HUES6 (cell line): ENCODE measurements at regions not wholly inside any gene's neighbourhood (a gene's known extent, or its start where the extent isn't known, plus 50 kb on each side); places are given as distances from the start of the nearest gene placed in this dataset.

Experiments used
- H3K27ac ChIP-seq: 2 replicates; pipeline ENCODE4 v1.7.0; 2013; ENCODE audit warnings: low read depth, mild to moderate bottlenecking, low read length, inconsistent platforms
- H3K27me3 ChIP-seq: 2 replicates; pipeline ENCODE4 v1.6.1; 2013; ENCODE audit warnings: low read length; ENCODE audit not compliant: control insufficient read depth, insufficient read depth
- H3K36me3 ChIP-seq: 2 replicates; pipeline ENCODE4 v1.6.1; 2013; ENCODE audit warnings: low read length; ENCODE audit not compliant: control insufficient read depth, insufficient read depth
- H3K4me1 ChIP-seq: 2 replicates; pipeline ENCODE4 v1.6.1; 2013; ENCODE audit warnings: low read length; ENCODE audit not compliant: control insufficient read depth, insufficient read depth
- H3K4me3 ChIP-seq: 2 replicates; pipeline ENCODE4 v1.5.1; 2013; ENCODE audit warnings: low read depth, low read length
- H3K9ac ChIP-seq: one replicate; pipeline ENCODE4 v1.6.1; 2013; ENCODE audit warnings: mild to moderate bottlenecking, low read length
- H3K9me3 ChIP-seq: 2 replicates; pipeline ENCODE4 v1.6.1; 2013; ENCODE audit warnings: low read depth, low read length; ENCODE audit not compliant: control insufficient read depth, insufficient read depth

- no peak overlapping the region for H3K27ac ChIP-seq
- H3K9me3 ChIP-seq = no peaks in the 10 kb centered on the region
- H3K4me1 ChIP-seq = no peaks in the 10 kb centered on the region
- H3K9ac ChIP-seq = no peak overlapping the region
- no peaks in the 10 kb centered on the region for H3K27me3 ChIP-seq
- H3K36me3 ChIP-seq = no peaks in the 10 kb centered on the region
- no peak overlapping the region for H3K4me3 ChIP-seq
These were observed 399.4 kb downstream of the C12orf75 start for GRCh38 chr12:105729926-105730325.

DNA sequence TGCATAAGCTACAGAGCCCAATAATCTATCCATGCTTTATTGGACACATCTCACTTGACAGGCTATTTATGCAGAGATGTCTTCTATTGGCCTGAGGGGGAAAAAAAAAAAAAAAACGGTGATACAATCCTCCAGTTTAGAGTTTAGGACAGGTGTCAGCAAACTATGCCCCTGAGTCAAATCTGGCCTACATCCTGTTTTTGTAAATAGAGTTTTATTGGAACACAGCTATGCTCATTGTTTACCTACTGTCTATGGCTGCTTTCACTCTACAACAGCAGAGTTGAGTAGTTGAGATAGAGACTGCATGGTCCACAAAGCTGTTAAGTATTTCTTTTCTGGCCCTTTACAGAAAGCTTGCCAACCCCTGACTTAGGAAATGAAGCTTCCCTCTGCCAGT, 403.1 kb downstream of the C12orf75 start:
- H3K36me3 ChIP-seq = no peaks in the 10 kb centered on the region
- peaks cover 16% of the 10 kb centered on the region for H3K4me1 ChIP-seq
- H3K9me3 ChIP-seq = no peaks in the 10 kb centered on the region
- H3K27me3 ChIP-seq = no peaks in the 10 kb centered on the region
- no peak overlapping the region for H3K27ac ChIP-seq
- no peak overlapping the region for H3K9ac ChIP-seq
- H3K4me3 ChIP-seq = no peak overlapping the region

DNA sequence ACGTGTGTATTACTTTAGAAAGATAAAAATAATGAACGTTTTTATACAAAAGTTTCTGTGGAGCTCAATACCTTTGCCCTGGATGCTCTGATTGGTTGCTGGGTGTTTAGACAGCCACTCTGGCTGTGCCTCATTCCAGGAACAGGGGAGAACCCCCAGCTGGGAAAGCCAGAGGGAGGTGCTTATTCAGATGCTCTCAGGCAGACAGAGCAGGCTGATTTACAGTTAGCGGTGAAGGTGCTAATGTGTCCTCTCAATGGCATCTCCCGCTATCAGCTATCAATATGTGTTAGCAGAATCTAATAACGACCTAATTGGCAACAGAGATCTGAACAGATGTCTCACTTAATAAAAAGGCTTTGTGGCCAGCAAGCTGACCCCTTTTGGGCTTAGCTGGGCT, 402.3 kb downstream of the NUAK1 start:
- Histone ChIP-seq H3K9ac (no peak overlapping the region), H3K36me3 (no peaks in the 10 kb centered on the region), H3K9me3 (no peaks in the 10 kb centered on the region), H3K4me1 (peaks cover 42% of the 10 kb centered on the region), H3K27ac (no peak overlapping the region), H3K27me3 (no peaks in the 10 kb centered on the region), H3K4me3 (no peak overlapping the region)

GRCh38 chr12:105738051-105738450, 400.7 kb downstream of the NUAK1 start:
- Histone ChIP-seq H3K9me3 (no peaks in the 10 kb centered on the region), H3K4me1 (peaks cover 46% of the 10 kb centered on the region), H3K27me3 (no peaks in the 10 kb centered on the region), H3K9ac (no peak overlapping the region), H3K36me3 (no peaks in the 10 kb centered on the region), H3K4me3 (no peak overlapping the region), H3K27ac (no peak overlapping the region)

DNA sequence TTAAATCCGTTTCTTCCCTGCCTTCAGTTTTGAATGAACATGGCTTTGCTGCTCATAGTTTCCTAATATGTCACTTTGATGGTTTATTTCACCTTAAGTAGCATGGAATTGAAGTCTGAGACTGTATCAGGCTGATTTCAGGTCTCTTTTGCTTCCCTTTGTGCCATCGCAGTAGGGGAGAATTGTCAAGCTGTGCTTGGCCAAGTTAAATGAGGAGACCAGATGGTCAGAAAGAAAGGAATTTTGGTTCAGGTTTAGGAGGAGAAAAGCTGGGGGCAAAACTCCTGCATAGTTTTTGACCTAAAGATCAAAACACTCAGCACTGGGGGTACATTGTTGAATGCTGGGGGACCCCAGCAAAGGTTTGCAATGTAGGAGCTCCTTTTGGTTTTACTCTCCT, 398.4 kb downstream of the NUAK1 start:
- H3K9me3 ChIP-seq = no peaks in the 10 kb centered on the region
- no peaks in the 10 kb centered on the region for H3K27me3 ChIP-seq
- H3K9ac ChIP-seq = no peak overlapping the region
- H3K36me3 ChIP-seq = no peaks in the 10 kb centered on the region
- peaks cover 60% of the 10 kb centered on the region for H3K4me1 ChIP-seq
- H3K27ac ChIP-seq = peak overlapping the region; percentile 12; the same call in 1 of the 2 replicates
- no peak overlapping the region for H3K4me3 ChIP-seq

DNA sequence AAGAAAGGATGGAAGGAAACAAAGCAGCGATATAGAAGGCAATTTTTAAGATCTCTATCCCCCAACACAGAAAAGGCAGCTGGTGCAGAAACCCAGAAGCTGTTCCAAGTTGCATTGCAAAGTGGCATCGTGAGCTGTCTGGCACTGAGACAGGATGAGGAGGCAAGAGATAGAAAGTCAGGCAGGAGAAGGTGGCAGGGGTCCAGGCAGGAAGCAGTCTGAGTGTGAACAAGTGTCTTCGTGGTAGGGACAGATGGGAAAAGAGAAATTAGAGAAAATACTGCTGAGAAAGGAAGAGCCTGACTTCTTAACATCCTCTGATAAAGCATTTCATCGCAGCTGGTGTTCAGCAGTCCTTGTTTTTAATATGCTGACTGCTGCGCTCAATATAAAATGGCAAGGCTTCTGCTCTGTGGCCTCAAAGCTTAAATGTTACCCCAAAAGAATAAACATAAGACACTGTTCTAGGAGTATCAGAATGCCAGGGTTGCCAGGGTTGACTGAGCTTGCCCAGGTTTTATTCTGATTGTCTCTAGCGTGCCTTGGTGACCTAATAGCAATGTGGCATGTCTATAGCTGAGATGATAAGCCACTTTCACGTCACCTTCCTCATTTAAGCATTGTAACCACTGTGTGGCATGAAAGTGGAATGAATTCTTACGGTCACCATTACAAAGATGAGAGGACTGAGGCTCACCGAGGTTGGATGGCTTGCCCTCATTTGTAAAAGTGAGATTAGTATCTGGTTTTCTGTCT, 397.6 kb downstream of the NUAK1 start:
- Histone ChIP-seq H3K27me3 (no peaks in the 10 kb centered on the region), H3K27ac (peak overlapping the region; percentile 12; the same call in 1 of the 2 replicates), H3K4me3 (no peak overlapping the region), H3K9me3 (no peaks in the 10 kb centered on the region), H3K9ac (no peak overlapping the region), H3K4me1 (peaks cover 60% of the 10 kb centered on the region), H3K36me3 (no peaks in the 10 kb centered on the region)

DNA sequence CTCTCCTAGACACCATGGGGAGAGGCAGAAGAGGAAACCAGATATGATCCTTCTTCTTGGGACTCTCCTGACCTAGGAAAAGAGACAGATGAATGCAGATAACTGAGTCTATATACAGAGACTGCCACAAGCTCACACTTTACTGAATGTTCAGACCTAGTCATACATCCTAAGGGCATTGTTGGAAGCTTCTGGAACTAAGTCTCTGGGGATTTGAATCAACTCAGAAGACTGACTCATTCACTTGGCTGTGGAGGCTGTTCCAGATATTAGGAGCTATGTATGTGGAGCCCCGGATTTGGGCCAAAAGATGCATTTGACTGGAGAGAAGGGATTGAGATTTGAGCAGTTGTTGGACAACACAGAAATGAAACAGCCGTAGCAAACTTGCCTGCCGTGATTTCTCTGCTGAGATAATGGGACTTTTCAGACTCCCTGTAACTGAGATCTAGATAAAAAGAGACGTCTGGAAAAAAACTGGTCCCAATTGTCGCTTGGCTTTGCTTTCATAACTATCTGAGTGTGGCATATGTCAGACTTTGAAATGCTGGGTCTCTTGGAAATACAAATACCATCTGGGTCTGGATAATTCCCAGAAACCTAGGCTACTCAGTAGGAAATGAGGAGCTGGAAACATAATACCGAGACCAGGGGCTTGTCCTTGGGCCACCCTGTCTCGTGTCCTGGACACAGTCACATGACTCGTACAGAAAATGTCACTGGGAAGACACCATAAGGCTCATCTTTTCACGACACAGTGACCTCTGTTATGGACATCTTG, 396.8 kb downstream of the NUAK1 start:
- peaks cover 52% of the 10 kb centered on the region for H3K4me1 ChIP-seq
- H3K9me3 ChIP-seq = no peaks in the 10 kb centered on the region
- no peaks in the 10 kb centered on the region for H3K36me3 ChIP-seq
- no peak overlapping the region for H3K4me3 ChIP-seq
- H3K27me3 ChIP-seq = no peaks in the 10 kb centered on the region
- no peak overlapping the region for H3K27ac ChIP-seq
- no peak overlapping the region for H3K9ac ChIP-seq

DNA sequence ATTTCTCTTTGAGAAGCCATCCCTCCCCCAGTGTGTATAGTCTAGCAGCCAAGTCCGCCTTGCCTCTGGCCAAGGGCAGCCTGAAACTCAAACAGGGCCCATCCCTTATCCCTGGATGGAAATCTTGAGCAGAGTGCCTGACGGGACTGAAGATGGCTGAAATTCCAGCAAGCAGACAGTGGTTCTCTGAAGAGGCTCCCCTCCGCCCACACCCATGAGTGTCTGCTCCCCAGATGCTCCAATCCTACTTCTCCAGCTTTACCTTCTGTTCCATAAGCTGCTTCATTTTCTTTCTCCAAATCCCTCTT, 396.2 kb downstream of the NUAK1 start:
- Histone ChIP-seq H3K4me1 (peaks cover 48% of the 10 kb centered on the region), H3K27me3 (no peaks in the 10 kb centered on the region), H3K9me3 (no peaks in the 10 kb centered on the region), H3K27ac (no peak overlapping the region), H3K9ac (no peak overlapping the region), H3K4me3 (no peak overlapping the region), H3K36me3 (no peaks in the 10 kb centered on the region)

- H3K36me3 ChIP-seq = no peaks in the 10 kb centered on the region
These were observed 394.2 kb downstream of the NUAK1 start for GRCh38 chr12:105744371-105745058.

GRCh38 chr12:105745811-105746210, 392.9 kb downstream of the NUAK1 start:
- peaks cover 25% of the 10 kb centered on the region for H3K4me1 ChIP-seq
- no peak overlapping the region for H3K9ac ChIP-seq
- H3K36me3 ChIP-seq = no peaks in the 10 kb centered on the region
- H3K27me3 ChIP-seq = no peaks in the 10 kb centered on the region
- no peak overlapping the region for H3K4me3 ChIP-seq
- no peaks in the 10 kb centered on the region for H3K9me3 ChIP-seq
- no peak overlapping the region for H3K27ac ChIP-seq

More at GRCh38 chr12:105744371-105745058, 394.2 kb downstream of the NUAK1 start:
- Histone ChIP-seq H3K4me1 (peaks cover 38% of the 10 kb centered on the region), H3K27me3 (no peaks in the 10 kb centered on the region), H3K27ac (no peak overlapping the region), H3K9me3 (no peaks in the 10 kb centered on the region), H3K4me3 (no peak overlapping the region), H3K9ac (no peak overlapping the region)
